NCI-H2107 treated with DMSO at 0.1 percent for 48 hours (cell line): ENCODE measurements at regions not wholly inside any gene's neighbourhood (a gene's known extent, or its start where the extent isn't known, plus 50 kb on each side); places are given as distances from the start of the nearest gene placed in this dataset.
A peak's percentile ranks its signal among the peaks of the same experiment; 100 is the strongest.
"Not testable (repeated sequence)": the region's sequence is repeated elsewhere in the genome, so short reads cannot be mapped to it uniquely, and the experiment has no call there.

Experiments used
- DNase-seq: peaks from one replicate; lab custom pipeline; 2025; ENCODE audit not compliant: unreplicated experiment; lab: John Stamatoyannopoulos, UW

- DNase-seq: no peak
Observed at GRCh38 chr6:145076115-145076841, 659.0 kb downstream of the EPM2A start.

GRCh38 chr6:145077382-145077781 is 657.9 kb downstream of the EPM2A start:
- DNase-seq: no peak

GRCh38 chr6:145080651-145081050 is 654.7 kb downstream of the EPM2A start:
- no peak for DNase-seq

- no peak for DNase-seq
Observed at GRCh38 chr6:145081677-145082076, 653.6 kb downstream of the EPM2A start.

GRCh38 chr6:145082359-145082758 is 653.0 kb downstream of the EPM2A start:
- no peak for DNase-seq

GRCh38 chr6:145086197-145086596 is 649.1 kb downstream of the EPM2A start:
- DNase-seq: peak; percentile 79

GRCh38 chr6:145087034-145087433 is 648.3 kb downstream of the EPM2A start:
- DNase-seq: no peak

- no peak for DNase-seq
Observed at GRCh38 chr6:145090801-145091585, 644.3 kb downstream of the EPM2A start.

GRCh38 chr6:145091586-145092142 is 643.7 kb downstream of the EPM2A start:
- DNase-seq: no peak

- no peak for DNase-seq
Observed at GRCh38 chr6:145092554-145092953, 642.8 kb downstream of the EPM2A start.

GRCh38 chr6:145093226-145093625 is 642.1 kb downstream of the EPM2A start:
- DNase-seq: no peak

- no peak for DNase-seq
Observed at GRCh38 chr6:145096846-145097245, 638.5 kb downstream of the EPM2A start.

GRCh38 chr6:145098127-145098526 is 637.2 kb downstream of the EPM2A start:
- not testable (repeated sequence) for DNase-seq

- no peak for DNase-seq
Observed at GRCh38 chr6:145099713-145100112, 635.6 kb downstream of the EPM2A start.

- no peak for DNase-seq
Observed at GRCh38 chr6:145110109-145110508, 625.2 kb downstream of the EPM2A start.

- not testable (repeated sequence) for DNase-seq
Observed at GRCh38 chr6:145111407-145111806, 623.9 kb downstream of the EPM2A start.

- no peak for DNase-seq
Observed at GRCh38 chr6:145112711-145113148, 622.6 kb downstream of the EPM2A start.

GRCh38 chr6:145115638-145116037 is 619.7 kb downstream of the EPM2A start:
- no peak for DNase-seq

GRCh38 chr6:145116591-145117178 is 618.6 kb downstream of the EPM2A start:
- no peak for DNase-seq

- DNase-seq: no peak
Observed at GRCh38 chr6:145118224-145118623, 617.1 kb downstream of the EPM2A start.

- no peak for DNase-seq
Observed at GRCh38 chr6:145119081-145119480, 616.2 kb downstream of the EPM2A start.

GRCh38 chr6:145132709-145133108 is 602.6 kb downstream of the EPM2A start:
- DNase-seq: no peak
